Jurkat, Clone E6-1 (cell line): ENCODE measurements at regions not wholly inside any gene's neighbourhood (a gene's known extent, or its start where the extent isn't known, plus 50 kb on each side); places are given as distances from the start of the nearest gene placed in this dataset.
A peak's percentile ranks its signal among the peaks of the same experiment; 100 is the strongest.
"Not testable (repeated sequence)": the region's sequence is repeated elsewhere in the genome, so short reads cannot be mapped to it uniquely, and the experiment has no call there.

Experiments
- DNase-seq: peaks from one replicate; pipeline ENCODE4 v3.0.0-alpha.2; 2011; ENCODE audit warnings: low read depth, low spot score
- H3K4me3 ChIP-seq: 2 replicates; pipeline ENCODE4 v1.5.1; 2011; ENCODE audit warnings: mild to moderate bottlenecking, low read length, control low read depth, moderate library complexity

DNA sequence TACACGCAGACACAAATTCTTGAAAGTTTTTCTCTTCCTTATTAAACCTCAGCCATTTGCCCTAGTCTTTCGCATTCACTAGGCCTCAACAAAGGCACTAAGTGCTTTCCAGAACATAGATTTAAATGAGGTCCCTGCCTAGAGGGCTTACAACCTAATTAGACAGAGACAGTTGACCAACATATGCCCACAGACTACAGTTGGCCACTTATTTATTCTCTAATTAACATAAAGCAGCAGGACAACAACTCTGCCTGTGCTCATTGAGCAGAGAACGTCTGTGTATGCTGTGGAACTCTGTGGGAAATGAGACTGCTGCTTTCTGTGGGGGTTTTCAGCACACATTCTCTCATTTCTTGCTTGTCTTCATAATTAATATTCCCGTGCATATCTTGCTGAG is 303.0 kb upstream of the TACR3 start:
- DNase-seq = no peak
- H3K4me3 ChIP-seq = no peak overlapping the region

- H3K4me3 ChIP-seq = no peak overlapping the region
- no peak for DNase-seq
Observed at GRCh38 chr4:104022226-104022625, 302.4 kb upstream of the TACR3 start.

- DNase-seq = no peak
Observed at GRCh38 chr4:104020641-104021040, 300.9 kb upstream of the TACR3 start.

DNA sequence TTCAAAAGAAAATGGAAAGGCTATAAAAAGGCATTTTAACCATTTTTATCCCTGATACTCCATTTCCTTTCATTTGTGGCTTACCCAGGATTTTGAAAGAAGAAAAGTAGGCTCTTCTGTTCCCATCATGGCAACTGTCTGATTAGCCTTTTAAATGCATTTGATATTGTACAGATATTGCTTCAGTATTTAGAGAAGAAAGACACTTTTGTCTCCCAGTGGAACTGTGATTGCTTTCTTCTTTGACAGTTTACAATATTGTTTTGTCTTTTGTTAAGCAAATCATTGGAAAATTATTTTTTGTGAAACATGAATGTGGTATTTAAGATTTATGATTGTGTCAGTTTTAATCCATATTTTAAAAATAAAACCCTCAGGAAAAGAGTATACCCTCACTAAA is 297.4 kb upstream of the TACR3 start:
- no peak overlapping the region for H3K4me3 ChIP-seq
- no peak for DNase-seq

More at GRCh38 chr4:104020641-104021040, 300.9 kb upstream of the TACR3 start:
- no peak overlapping the region for H3K4me3 ChIP-seq

- H3K4me3 ChIP-seq = no peak overlapping the region
- peak; percentile 9 for DNase-seq
Observed at GRCh38 chr4:104015680-104016079, 295.9 kb upstream of the TACR3 start.

DNA sequence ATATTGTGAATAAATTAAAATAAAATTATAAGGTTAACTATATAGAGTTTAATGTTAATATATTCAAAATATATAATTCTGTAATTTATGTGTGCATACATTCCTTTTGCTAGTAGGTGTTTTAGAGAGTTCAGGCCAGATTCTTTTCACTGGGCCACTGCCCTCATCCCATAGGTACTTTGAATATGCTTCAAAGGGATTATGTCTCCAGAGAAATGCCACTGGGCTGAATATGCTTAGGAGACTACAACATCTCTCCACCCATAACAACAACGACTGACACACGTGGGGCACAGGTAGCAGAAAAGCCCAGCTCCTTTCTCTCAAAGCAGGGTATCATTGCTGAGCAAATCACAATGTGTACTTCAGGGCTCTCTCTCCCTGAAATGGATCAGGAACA is 290.9 kb upstream of the TACR3 start:
- no peak overlapping the region for H3K4me3 ChIP-seq
- DNase-seq = no peak

GRCh38 chr4:104002318-104002717 is 282.5 kb upstream of the TACR3 start:
- not testable (repeated sequence) for DNase-seq, H3K4me3 ChIP-seq

GRCh38 chr4:103998756-103999155 is 279.0 kb upstream of the TACR3 start:
- no peak overlapping the region for H3K4me3 ChIP-seq
- DNase-seq = no peak

GRCh38 chr4:103996637-103997036 is 276.9 kb upstream of the TACR3 start:
- no peak for DNase-seq
- no peak overlapping the region for H3K4me3 ChIP-seq

DNA sequence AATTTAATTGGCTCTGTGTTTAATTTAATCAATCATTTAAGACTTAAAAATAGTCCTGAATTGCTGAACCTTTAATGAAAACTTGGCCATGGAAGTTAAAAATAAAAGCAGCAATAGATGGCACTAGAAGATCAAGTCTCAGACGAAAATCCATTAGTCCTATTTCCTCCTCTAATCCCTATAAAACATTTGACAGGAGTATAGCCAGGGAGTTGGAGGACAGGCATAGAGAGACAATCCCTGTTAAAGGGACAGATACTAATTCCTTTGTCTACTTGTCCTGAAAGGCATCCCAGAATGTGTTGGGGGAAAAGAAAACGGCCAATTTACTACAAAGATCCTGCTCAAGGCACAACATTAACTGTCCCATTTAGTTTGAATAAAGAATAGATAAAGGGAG is 276.3 kb upstream of the TACR3 start:
- no peak for DNase-seq
- H3K4me3 ChIP-seq = no peak overlapping the region

- no peak overlapping the region for H3K4me3 ChIP-seq
- no peak for DNase-seq
Observed at GRCh38 chr4:103994059-103994458, 274.3 kb upstream of the TACR3 start.

DNA sequence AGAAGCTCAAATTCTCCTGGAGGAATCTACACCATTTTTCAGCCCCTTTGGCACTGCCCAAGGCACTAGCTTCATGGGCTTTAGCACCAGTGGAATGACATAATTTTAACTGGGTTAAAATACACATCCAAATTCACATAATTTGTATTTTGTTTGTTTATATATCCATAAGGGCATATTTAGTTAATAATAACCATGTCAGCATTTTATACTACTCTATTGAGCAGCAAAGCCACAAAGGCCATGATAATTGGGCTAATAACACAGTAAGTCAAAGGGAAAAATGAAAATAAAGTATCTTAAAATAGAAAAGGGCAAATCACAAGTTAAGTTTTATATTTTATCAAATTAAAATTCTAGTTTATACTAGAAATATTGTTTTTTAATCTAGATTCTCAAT is 262.7 kb upstream of the TACR3 start:
- H3K4me3 ChIP-seq = no peak overlapping the region
- DNase-seq = no peak

DNA sequence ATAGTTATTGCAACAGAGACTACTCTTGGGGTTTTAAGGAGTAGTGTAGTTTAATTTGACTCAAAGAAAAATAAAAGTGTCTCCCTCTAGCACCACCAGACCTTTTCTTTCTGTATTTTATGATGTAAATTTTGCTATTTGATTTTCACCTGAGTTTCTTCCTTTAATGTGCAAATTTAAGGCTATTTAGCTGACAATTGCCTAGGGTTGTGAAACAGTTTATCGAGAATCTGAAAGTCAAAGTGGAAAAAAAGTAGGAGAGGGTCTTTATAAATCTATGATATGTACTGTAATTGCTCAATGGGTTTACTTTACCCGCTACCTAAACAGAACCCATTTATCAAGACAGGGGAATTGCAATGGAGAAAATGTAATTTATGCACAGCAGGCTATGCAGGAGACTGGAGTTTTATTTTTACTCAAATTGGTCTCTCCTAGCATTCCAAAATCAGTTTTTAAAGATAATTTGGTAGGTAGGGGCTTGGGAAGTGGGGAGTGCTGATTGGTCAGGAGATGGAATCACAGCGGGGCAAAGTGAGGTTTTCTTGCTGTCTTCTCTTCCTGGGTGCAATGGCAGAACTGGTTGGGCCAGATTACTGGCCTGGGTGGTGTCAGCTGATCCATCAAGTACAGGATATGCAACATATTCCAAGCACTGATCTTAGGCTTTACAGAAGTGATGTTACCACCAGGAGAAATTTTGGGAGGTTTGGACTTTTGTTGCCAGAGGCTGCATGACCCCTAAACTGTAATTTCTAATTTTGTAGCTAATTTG is 228.6 kb upstream of the TACR3 start:
- no peak overlapping the region for H3K4me3 ChIP-seq
- no peak for DNase-seq

DNA sequence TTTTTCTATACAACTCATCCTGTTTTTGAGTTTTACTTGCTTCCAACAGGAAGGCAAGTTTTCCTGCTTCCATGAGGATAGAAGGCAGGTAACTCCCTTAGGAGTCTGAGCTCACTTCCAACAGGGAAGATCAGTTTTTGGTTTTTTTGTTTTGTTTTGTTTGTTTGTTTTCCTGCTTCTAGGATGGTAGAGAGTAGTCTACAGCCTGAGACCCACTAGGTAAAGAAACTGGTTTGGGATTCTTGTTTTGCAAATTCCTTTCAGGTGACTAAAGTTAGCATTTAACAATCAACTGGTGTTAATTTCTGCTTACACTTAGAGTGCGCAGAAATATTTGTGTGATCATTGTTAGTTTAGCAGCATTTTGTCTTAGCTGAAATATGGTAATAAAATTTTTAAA is 227.8 kb upstream of the TACR3 start:
- DNase-seq = no peak
- H3K4me3 ChIP-seq = no peak overlapping the region

- DNase-seq, H3K4me3 ChIP-seq: not testable (repeated sequence)
Observed at GRCh38 chr4:103946621-103947268, 227.0 kb upstream of the TACR3 start.

GRCh38 chr4:103938488-103938887 is 218.7 kb upstream of the TACR3 start:
- no peak overlapping the region for H3K4me3 ChIP-seq
- DNase-seq = no peak

DNA sequence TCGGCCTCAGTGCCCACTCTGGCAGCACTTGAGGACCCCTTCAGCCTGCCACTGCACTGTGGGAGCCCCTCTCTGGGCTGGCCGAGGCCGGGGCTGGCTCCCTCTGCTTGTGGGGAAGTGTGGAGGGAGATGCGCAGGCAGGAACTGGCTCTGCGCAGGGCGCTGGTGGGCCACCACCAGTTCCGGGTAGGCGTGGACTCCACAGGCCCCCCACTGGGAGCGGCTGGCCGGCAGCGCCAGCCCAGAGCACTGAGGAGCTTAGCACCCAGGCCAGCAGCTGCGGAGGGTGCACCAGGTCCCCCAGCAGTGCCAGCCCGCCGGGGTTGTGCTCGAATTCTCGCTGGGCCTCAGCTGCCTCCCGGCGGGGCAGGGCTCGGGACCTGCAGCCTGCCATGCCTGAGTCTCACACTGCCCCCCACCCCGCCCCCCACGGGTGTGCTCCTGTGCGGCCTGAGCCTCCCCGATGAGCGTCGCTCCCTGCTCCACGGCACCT is 216.9 kb upstream of the TACR3 start:
- DNase-seq = no peak
- H3K4me3 ChIP-seq = no peak overlapping the region

DNA sequence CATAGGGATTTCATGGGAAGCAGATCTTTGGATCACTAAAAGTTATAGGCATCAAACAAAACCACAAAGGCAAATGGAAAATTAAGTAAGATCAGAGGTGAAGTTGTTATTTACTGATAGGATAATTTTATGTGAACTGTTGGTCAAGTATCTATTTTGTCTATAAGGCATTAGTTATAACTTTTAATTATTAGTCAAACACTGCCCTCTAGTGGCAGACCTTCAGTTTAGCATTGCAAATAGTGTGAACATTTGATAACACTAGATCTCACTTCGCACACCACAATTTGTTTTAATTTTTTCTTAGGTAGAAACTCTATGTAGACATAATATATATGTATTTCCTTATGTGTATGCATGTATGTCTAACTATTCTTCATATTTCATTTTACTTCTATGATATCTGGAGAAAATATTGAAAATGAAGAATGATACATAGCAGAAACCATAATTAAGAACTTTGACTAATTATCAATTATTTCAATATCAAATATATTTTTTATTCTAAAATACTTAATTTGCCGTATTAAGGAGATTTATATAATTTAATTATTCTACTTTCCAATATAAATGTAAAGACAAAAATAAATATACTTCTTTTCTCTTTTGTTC is 214.5 kb upstream of the TACR3 start:
- peak; percentile 41 for DNase-seq
- H3K4me3 ChIP-seq = no peak overlapping the region

DNA sequence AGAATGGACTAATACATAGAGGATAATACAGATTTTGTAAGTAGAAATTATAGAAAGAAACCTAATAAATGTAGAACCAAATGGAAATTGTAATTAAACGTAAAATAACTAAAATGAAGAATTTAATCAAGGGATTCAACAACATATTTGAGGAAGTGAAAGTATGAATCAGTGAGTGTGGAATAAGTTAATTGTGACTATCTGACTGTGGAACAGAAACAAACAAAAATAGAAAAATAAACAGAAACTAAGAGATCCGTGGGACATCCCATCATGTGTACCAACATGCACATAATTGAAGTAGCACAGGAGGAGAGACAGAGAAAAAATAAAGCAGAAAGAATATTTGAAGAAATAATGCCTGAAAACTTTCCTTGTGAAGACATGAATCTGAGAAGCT is 208.6 kb upstream of the TACR3 start:
- no peak for DNase-seq
- H3K4me3 ChIP-seq = no peak overlapping the region

DNA sequence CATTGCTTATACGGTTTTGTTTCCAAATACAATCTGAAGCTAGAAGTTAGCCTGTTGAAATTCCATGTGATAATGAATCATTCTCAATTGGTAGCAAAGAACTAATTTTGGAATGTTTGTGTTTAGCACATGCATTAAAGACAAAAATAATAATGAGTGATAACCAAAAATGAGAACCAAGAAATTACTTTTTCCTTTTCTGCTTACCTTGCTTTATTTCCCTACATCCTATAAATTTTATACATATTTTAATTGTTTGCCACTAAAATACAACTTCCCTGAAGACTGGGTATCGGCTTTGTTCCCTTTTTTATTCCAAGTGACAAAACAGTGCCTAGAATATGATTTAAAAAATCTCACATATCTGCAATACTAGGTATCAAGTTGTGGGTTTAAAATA is 203.8 kb upstream of the TACR3 start:
- no peak for DNase-seq
- H3K4me3 ChIP-seq = no peak overlapping the region
